HEK293T (cell line): ENCODE measurements at regions not wholly inside any gene's neighbourhood (a gene's known extent, or its start where the extent isn't known, plus 50 kb on each side); places are given as distances from the start of the nearest gene placed in this dataset.

Experiments used
- ARNT ChIP-seq: fragments of 450-650 bp; IDR thresholded peaks from 2 replicates; pipeline ENCODE4 v1.6.1; 2017; ENCODE audit warnings: mild to moderate bottlenecking
- BHLHE40 ChIP-seq: fragments of 450-650 bp; IDR thresholded peaks from 2 replicates; pipeline ENCODE4 v1.6.1; 2016; ENCODE audit warnings: mild to moderate bottlenecking, moderate library complexity, borderline replicate concordance
- ELF4 ChIP-seq: fragments of 450-650 bp; IDR thresholded peaks from 2 replicates; pipeline ENCODE4 v1.6.1; 2017; ENCODE audit warnings: antibody characterized with exemption
- LEF1 ChIP-seq: fragments of 450-650 bp; IDR thresholded peaks from 2 replicates; pipeline ENCODE4 v1.6.1; 2017; ENCODE audit warnings: mild to moderate bottlenecking, borderline replicate concordance
- SUZ12 ChIP-seq: fragments of 450-650 bp; IDR thresholded peaks from 2 replicates; pipeline ENCODE4 v1.6.1; 2016; ENCODE audit warnings: mild to moderate bottlenecking

DNA sequence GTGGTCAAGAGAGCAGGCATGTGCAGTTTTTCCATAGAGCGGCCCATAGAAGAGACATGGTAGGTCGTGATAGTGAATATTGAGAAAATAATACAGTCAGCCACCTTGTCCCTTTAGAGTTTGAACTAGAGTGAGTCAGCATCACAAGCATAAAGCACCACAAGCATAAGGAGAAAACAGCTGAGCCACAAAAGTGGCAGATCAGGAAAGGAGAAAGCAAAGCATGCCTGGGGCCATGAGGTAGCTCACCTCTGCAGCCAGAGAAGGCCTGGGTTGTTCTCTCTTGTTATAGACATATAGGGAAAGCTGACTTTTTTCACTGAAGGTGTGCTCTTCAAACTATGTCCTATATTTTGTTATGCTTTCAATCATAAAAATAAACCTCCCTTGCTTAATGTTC, 879.0 kb downstream of the DSC3 start:
- no peak for TF ChIP-seq BHLHE40
- no peak for TF ChIP-seq ARNT
- no peak for TF ChIP-seq SUZ12
- no peak for TF ChIP-seq LEF1
- no peak for TF ChIP-seq ELF4
